SK-N-SH (cell line): ENCODE measurements at regions not wholly inside any gene's neighbourhood (a gene's known extent, or its start where the extent isn't known, plus 50 kb on each side); places are given as distances from the start of the nearest gene placed in this dataset.

ENCODE experiments used
- CTCF ChIA-PET: fragments of 300-600, 350-600 bp; formaldehyde crosslinking; extraction: SDS; loops from one replicate; lab custom pipeline; 2021; lab: Yijun Ruan, JAX
- POLR2A ChIA-PET: fragments of 350-600 bp; sonication (Branson Sonifier 250); formaldehyde crosslinking; extraction: SDS; loops from one replicate; lab custom pipeline; 2020; ENCODE audit warnings: antibody characterized with exemption, inconsistent platforms; lab: Yijun Ruan, JAX
- DNase-seq: peaks from one replicate; pipeline ENCODE4 v3.0.0; 2012
- H2AFZ ChIP-seq: fragments of 200-600 bp; sonication (generic); 2 replicates; pipeline ENCODE4 v1.8.1; 2016; ENCODE audit warnings: antibody characterized with exemption, mild to moderate bottlenecking, low read depth
- H3F3A ChIP-seq: fragments of 200-600 bp; sonication (generic); replicated peaks from 2 replicates; pipeline ENCODE3; 2016; ENCODE audit warnings: antibody characterized with exemption, mild to moderate bottlenecking; ENCODE audit not compliant: insufficient read depth
- H3K27ac ChIP-seq, 2 experiments: fragments of 200-500 bp in 1 of 2; fragments of 200-600 bp in 1 of 2; sonication (Bioruptor generic) in 1 of 2; sonication (generic), shearing (Covaris generic) in 1 of 2; 2 replicates each; pipeline versions ENCODE4 v1.5.1 to v1.6.1; 2014 to 2016; ENCODE audit warnings: low read depth in 2 of 2, inconsistent platforms in 1 of 2, low read length in 1 of 2, mild to moderate bottlenecking in 1 of 2, mixed read lengths in 1 of 2
- H3K27me3 ChIP-seq: fragments of 200-600 bp; sonication (generic), shearing (Covaris generic); 2 replicates; pipeline ENCODE4 v1.6.1; 2016; ENCODE audit warnings: mixed run types; ENCODE audit not compliant: insufficient read depth
- H3K36me3 ChIP-seq, 2 experiments: fragments of 200-500 bp in 1 of 2; fragments of 200-600 bp in 1 of 2; sonication (Bioruptor generic) in 1 of 2; sonication (generic) in 1 of 2; replicated peaks in 1 of 2; 2 replicates each; pipeline versions ENCODE3 to v1.5.1; 2014 to 2016; ENCODE audit warnings: low read length in 1 of 2, mild to moderate bottlenecking in 1 of 2; ENCODE audit not compliant: insufficient read depth in 2 of 2, control insufficient read depth in 1 of 2
- H3K4me1 ChIP-seq, 2 experiments: fragments of 200-500 bp in 1 of 2; fragments of 200-600 bp in 1 of 2; sonication (Bioruptor generic) in 1 of 2; sonication (generic), shearing (Covaris generic) in 1 of 2; 2 replicates each; pipeline versions ENCODE4 v1.5.1 to v1.6.1; 2014 to 2016; ENCODE audit warnings: low read depth in 1 of 2, low read length in 1 of 2, mixed run types in 1 of 2; ENCODE audit not compliant: insufficient read depth in 2 of 2, control insufficient read depth in 1 of 2
- H3K4me2 ChIP-seq: fragments of 200-600 bp; sonication (generic), shearing (Covaris generic); 2 replicates; pipeline ENCODE4 v1.6.1; 2017; ENCODE audit warnings: mixed run types
- H3K4me3 ChIP-seq, 2 experiments: fragments of 200-500 bp in 1 of 2; fragments of 200-600 bp in 1 of 2; sonication (Bioruptor generic) in 1 of 2; sonication (generic), shearing (Covaris generic) in 1 of 2; 2 replicates each; pipeline versions ENCODE4 v1.5.1 to v1.8.1; 2014 to 2016; ENCODE audit warnings: low read depth in 2 of 2, inconsistent platforms in 1 of 2, low read length in 1 of 2, mild to moderate bottlenecking in 1 of 2, mixed read lengths in 1 of 2, moderate library complexity in 1 of 2
- H3K79me2 ChIP-seq: fragments of 200-600 bp; sonication (generic); 2 replicates; pipeline ENCODE4 v1.8.1; 2017; ENCODE audit warnings: mild to moderate bottlenecking; ENCODE audit not compliant: insufficient read depth
- H3K9ac ChIP-seq: fragments of 200-600 bp; sonication (generic); 2 replicates; pipeline ENCODE4 v1.6.1; 2017; ENCODE audit warnings: mixed run types
- H3K9me2 ChIP-seq: fragments of 200-600 bp; sonication (generic); 2 replicates; pipeline ENCODE4 v1.6.1; 2017; ENCODE audit warnings: mixed run types
- H3K9me3 ChIP-seq: fragments of 200-600 bp; sonication (generic); 2 replicates; pipeline ENCODE4 v1.6.1; 2017; ENCODE audit warnings: mixed run types, mild to moderate bottlenecking, moderate library complexity
- H4K20me1 ChIP-seq: fragments of 200-600 bp; sonication (generic); 2 replicates; pipeline ENCODE4 v1.6.1; 2017; ENCODE audit warnings: mild to moderate bottlenecking, mixed run types; ENCODE audit not compliant: insufficient read depth
- ELF1 ChIP-seq: IDR thresholded peaks from 2 replicates; pipeline ENCODE4 v1.4.0; 2012
- EP300 ChIP-seq, 2 experiments: IDR thresholded peaks; 2 replicates each; pipeline versions ENCODE4 v1.4.0 to v1.6.1; 2012; ENCODE audit warnings: borderline replicate concordance in 1 of 2, low read depth in 1 of 2, low read length in 1 of 2
- EZH2phosphoT487 ChIP-seq: fragments of 200-600 bp; sonication (generic); IDR thresholded peaks from 2 replicates; pipeline ENCODE4 v1.6.1; 2017; ENCODE audit warnings: low read depth, mixed run types, mild to moderate bottlenecking, antibody characterized with exemption, moderate library complexity, borderline replicate concordance
- FOSL2 ChIP-seq: IDR thresholded peaks from 2 replicates; pipeline ENCODE4 v1.4.0; 2012; ENCODE audit warnings: low read depth, mild to moderate bottlenecking, moderate library complexity, borderline replicate concordance
- GATA2 ChIP-seq: sonication (generic); formaldehyde crosslinking; IDR thresholded peaks from 2 replicates; pipeline ENCODE4 v1.5.0; 2020; ENCODE audit warnings: mild to moderate bottlenecking, missing genetic modification reagents
- IRF3 ChIP-seq: fragments of 150-350 bp; IDR thresholded peaks from 2 replicates; pipeline ENCODE4 v1.6.1; 2016; ENCODE audit warnings: mild to moderate bottlenecking, low read depth, low read length
- JUND ChIP-seq: IDR thresholded peaks from 2 replicates; pipeline ENCODE4 v1.4.0; 2012
- PBX3 ChIP-seq: IDR thresholded peaks from 2 replicates; pipeline ENCODE4; 2012
- REST ChIP-seq: IDR thresholded peaks from 2 replicates; pipeline ENCODE4 v1.6.1; 2012; ENCODE audit warnings: mild to moderate bottlenecking, low read depth, low read length, moderate library complexity
- RXRA ChIP-seq: IDR thresholded peaks from 2 replicates; pipeline ENCODE4 v1.4.0; 2012; ENCODE audit warnings: low read depth, mild to moderate bottlenecking, borderline replicate concordance
- TAF1 ChIP-seq: IDR thresholded peaks from 2 replicates; pipeline ENCODE4 v1.6.1; 2012; ENCODE audit warnings: low read depth, mild to moderate bottlenecking, low read length, moderate library complexity, borderline replicate concordance
- WGBS: methylation state at CpG from one replicate; pipeline ENCODE4 v1.1.6; 2017; ENCODE audit warnings: low lambda C conversion rate; 5-methylcytosine and 5-hydroxymethylcytosine counted together

- TF ChIP-seq REST (no peak), GATA2 (no peak), PBX3 (no peak)
Observed at GRCh38 chr4:79225360-79225759, 100.5 kb downstream of the NAA11 start (continued).

GRCh38 chr4:79224777-79225104 lies 101.1 kb downstream of the NAA11 start:
- POLR2A ChIA-PET: no interaction called here

More at GRCh38 chr4:79224777-79225104, 101.1 kb downstream of the NAA11 start:
- no peaks in the 10 kb centered on the region for H4K20me1 ChIP-seq
- H2AFZ ChIP-seq: no peak overlapping the region
- peaks cover 0 to 2% of the 10 kb centered on the region in 2 experiments; a peak in 1 of 4 replicates for H3K4me1 ChIP-seq
- 28% methylated on average over 2 of the region's 2 CpGs for WGBS
- no peak overlapping the region for H3K4me2 ChIP-seq
- CTCF ChIA-PET: no interaction called here
- no peaks in the 10 kb centered on the region for H3K27me3 ChIP-seq
- no peak for TF ChIP-seq RXRA
- TF ChIP-seq JUND: no peak
- no peak for TF ChIP-seq IRF3
- no peak for TF ChIP-seq EP300 (IDR thresholded peaks at IDR 0.05; ENCODE audit: borderline replicate concordance in 1 of 2, low read depth in 1 of 2, low read length in 1 of 2)
- TF ChIP-seq TAF1: no peak
- TF ChIP-seq EZH2phosphoT487: no peak
- TF ChIP-seq PBX3: no peak
- TF ChIP-seq FOSL2: no peak
- TF ChIP-seq ELF1: no peak
- H3F3A ChIP-seq: no peaks in the 10 kb centered on the region
- DNase-seq: no peak
- H3K9me3 ChIP-seq: no peaks in the 10 kb centered on the region
- no peak overlapping the region for H3K4me3 ChIP-seq
- no peak overlapping the region for H3K27ac ChIP-seq
- no peaks in the 10 kb centered on the region for H3K36me3 ChIP-seq
- no peaks in the 10 kb centered on the region for H3K9me2 ChIP-seq
- no peak overlapping the region for H3K9ac ChIP-seq
- H3K79me2 ChIP-seq: no peaks in the 10 kb centered on the region
